NCI-H2029 treated with DMSO at 0.1 percent for 48 hours (cell line): ENCODE measurements at regions not wholly inside any gene's neighbourhood (a gene's known extent, or its start where the extent isn't known, plus 50 kb on each side); places are given as distances from the start of the nearest gene placed in this dataset.

Experiments
- DNase-seq: peaks from one replicate; lab custom pipeline; 2025; lab: John Stamatoyannopoulos, UW

- no peak for DNase-seq
Measured at GRCh38 chr12:115857923-115858322, 419.6 kb downstream of the MED13L start.

- no peak for DNase-seq
Measured at GRCh38 chr12:115857160-115857920, 420.2 kb downstream of the MED13L start.

DNA sequence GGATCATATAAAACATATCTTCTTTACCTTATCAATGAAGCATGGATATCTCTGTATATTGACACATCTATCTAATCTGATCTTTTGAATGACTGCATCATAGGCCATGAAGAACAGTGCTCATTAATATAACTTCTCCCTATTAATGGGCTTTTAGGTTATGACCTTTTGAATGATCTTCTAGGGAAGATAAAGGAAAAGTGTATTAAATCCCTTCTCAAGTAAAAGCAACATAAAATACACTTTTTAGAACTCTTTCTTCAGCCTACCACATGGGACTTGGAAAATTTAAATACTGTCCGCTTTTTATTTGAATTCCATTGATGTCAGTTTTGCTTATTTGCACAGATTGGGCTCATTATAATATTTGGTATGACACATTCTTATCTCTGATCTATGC is 425.4 kb downstream of the MED13L start:
- DNase-seq: no peak

- DNase-seq: no peak
Measured at GRCh38 chr12:115850957-115851356, 426.5 kb downstream of the MED13L start.

- DNase-seq: no peak
Measured at GRCh38 chr12:115849262-115849943, 428.1 kb downstream of the MED13L start.

DNA sequence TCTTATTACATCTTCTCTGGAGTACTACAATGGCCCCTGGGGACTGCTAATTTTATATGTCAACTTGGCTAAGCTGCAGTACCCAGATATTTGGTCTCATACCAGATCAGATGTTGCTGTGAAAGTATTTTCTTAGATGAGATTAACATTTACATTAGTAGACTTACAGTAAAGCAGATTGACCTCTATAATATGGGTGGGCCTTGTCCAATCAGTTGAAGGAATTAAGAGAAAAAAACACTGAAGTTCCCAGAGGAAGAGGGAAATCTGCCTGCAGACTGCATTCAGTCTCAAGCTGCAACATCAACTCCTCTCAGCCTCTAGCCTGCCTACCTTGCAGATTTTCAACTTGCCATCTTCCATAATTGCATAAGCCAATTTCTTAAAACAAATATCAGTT is 430.1 kb downstream of the MED13L start:
- DNase-seq: no peak

DNA sequence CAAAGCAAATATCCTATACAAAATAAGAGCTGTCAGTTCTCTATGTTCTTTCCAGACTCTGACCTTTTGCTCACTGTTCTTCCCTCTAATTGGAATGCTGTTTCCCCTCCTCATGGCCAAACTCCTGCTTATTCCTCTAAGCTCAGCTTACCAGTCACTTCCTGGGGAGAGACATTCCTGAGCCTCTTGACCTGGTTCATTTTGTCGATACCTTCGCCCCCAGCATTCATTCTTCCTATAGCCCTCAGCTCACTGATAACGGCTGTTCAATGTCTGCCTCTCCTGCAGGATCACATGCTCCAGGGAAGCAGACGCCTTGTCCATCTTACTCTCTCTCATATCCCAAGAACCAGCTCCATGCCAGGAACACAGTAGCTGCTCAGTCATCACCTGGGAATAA is 431.0 kb downstream of the MED13L start:
- no peak for DNase-seq

DNA sequence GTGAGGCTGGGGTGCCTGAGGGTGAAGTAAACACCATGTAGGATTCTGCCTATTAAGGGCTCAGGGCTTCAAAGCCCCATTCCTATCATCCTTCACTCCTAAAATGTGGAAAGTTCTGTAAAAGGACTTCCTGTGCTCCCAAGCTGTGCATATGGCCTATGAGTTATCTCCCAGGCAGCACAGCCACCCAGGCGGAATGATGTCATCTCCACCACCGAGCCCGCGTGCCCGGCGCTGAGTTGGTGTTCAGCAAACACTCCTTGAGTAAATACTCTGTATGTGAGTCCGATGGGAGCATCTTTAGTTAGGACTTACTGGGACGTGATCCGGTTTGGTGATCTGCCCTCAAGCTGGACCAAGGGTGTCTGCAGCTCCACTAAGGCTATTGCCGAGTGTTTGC is 437.3 kb downstream of the MED13L start:
- no peak for DNase-seq

- DNase-seq: no peak
Measured at GRCh38 chr12:115838952-115839351, 438.5 kb downstream of the MED13L start.

- DNase-seq: no peak
Measured at GRCh38 chr12:115837220-115837619, 440.3 kb downstream of the MED13L start.

- DNase-seq: no peak
Measured at GRCh38 chr12:115835445-115835844, 442.0 kb downstream of the MED13L start.

- no peak for DNase-seq
Measured at GRCh38 chr12:115833704-115834103, 443.8 kb downstream of the MED13L start.

DNA sequence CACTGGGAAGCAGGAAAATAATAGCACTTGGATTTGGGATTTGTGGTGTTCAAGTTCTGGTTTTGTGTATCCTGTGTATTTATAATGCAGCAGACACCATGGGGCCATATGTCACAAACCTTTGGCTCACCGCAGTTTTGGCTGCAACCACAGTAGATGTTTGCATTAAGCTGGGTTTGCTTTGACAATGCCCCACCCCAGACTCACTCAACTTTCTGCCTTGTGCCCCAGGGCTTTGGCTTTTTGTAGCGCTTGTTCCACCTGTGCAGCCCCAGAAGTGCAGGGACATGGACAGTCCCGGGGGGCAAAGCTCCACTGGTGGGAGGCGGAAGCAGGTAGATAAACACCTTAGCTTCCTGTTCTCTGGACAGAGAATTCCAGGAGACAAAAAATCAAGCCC is 446.9 kb downstream of the MED13L start:
- DNase-seq: no peak

DNA sequence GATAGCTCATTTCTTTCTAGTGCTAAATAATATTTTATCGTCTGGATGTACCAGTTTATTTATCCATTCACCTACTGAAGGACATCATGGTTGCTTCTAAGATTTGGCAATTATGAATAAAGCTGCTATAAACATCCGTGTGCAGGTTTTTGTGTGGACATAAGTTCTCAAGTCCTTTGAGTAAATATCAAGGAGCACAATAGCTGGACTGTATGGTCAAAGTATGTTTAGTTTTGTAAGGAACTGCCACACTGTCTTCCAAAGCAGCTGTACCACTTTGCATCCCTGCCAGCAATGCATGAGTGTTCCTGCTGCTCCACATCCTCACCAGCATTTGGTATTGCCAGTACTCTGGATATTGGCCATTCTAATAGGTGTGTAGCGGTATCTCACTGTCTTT is 447.4 kb downstream of the MED13L start:
- no peak for DNase-seq

DNA sequence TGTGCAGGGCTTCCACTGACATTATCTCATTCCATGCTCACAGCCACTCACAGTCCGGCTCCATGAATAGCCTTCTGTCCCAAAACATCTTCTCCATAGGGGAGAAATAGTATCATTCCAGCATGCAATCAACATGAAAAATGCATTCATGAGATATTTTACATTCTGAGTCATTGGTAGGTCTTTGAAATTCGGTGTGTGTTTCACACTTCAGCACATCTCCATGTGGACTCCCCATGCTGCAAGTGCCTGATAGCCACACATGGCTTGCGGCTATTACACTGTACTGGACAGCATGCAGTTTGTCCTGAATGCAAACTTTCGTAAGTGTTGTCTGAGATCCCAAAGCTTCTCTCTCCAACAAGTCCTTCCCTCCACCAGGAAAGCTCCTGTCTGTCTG is 449.3 kb downstream of the MED13L start:
- no peak for DNase-seq

GRCh38 chr12:115824936-115825602 is 452.4 kb downstream of the MED13L start:
- no peak for DNase-seq

- DNase-seq: no peak
Measured at GRCh38 chr12:115823635-115824034, 453.9 kb downstream of the MED13L start.

DNA sequence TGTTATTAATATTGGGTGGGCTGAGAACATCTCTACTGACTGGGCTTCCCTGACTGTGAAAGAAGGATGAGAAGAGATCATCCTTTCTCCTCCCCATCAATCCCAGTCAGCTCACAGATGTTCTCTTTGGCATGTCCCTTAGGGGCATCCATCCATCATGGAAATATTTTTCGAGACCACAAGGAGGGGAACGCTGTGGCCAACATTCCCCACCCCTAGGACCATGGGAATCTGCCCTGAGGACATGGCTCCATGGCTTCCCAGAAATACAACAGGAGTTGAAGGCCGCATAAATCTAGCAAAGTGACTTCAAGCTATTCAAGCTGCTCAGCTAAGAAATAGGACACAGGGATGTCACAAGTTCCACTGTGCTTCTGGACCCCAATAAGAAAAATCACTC is 456.8 kb downstream of the MED13L start:
- no peak for DNase-seq

DNA sequence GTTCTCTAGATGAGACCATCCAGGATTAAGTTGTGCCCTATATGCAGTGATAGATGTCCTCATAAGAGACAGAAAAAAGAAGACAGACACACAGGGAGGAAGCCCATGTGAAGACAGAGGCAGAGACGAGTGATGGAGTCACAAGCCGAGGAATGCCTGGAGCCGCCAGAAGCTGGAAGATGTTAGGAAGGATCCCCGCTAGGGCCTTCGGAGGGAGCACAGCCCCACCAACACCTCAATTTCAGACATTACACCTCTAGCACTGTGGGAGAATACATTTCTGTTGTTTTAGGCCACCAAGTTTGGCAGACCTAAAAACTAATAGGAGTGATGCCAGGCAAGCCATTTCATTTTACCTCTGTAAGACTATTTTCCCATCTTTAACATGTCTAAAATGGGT is 458.5 kb downstream of the MED13L start:
- no peak for DNase-seq

- no peak for DNase-seq
Measured at GRCh38 chr12:115817389-115817788, 460.1 kb downstream of the MED13L start.

DNA sequence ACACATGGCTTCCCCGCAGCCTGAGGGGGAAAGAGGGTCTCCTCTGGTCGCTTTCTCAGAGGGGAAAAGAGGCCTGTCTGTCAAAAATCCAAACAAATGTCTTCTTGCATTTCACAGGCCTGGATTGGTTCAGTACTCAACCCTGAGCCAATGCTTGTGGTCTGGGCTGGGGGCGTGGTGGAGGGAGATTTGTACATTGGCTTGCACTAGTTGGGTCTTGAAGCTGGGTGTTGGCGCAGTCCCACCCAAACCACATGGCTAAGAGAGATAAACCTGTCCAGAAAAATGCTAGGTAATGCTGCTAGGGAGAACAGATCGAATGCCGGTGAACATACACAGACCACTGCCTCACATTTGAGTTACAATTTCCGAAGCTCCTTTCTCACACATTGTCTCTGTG is 461.6 kb downstream of the MED13L start:
- no peak for DNase-seq

DNA sequence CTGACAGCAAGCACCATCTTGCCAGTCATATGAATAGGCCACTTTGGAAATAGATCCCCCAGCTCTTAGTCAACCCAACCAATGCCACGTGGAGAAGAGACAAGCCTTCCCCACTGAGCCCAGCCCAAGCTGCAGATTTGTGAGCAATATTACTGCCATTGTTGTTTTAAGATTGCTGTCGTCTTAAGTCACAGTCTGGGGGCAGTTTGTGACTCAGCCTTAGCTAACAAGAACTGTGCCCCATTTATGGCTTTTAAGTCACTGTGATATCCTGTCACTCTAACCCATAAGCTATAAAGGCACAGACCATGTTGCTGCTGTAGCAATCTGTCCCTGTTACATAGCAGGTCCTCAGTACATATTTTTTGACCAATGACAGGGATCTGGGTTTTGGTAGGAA is 464.2 kb downstream of the MED13L start:
- no peak for DNase-seq

- no peak for DNase-seq
Measured at GRCh38 chr12:115811929-115812328, 465.6 kb downstream of the MED13L start.
